ENCODE measurements at regions not wholly inside any gene's neighbourhood (a gene's known extent, or its start where the extent isn't known, plus 50 kb on each side); places are given as distances from the start of the nearest gene placed in this dataset.
A peak's percentile ranks its signal among the peaks of the same experiment; 100 is the strongest.

DNA sequence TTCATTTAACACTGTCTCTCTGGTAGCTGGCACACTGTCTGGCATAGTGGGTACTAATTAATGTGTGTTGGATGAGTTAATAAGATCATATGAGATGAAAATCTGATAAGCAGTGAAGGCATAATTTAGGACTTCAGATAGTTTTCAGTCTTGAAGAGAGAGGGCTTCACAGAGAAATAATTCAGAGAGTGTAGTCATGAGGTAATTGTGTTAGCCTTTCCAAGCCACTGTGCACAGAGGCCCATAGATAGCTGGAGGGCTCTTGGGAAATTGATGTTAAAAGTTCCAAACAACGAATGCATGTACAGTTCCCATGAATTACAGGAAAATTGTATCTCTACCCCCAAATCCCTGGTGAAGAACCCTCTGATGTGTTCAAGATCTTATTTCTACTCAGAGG, 133.8 kb upstream of the HMGA2 start:
- DNase-seq, result no peak
- no peaks in the 10 kb centered on the region for H3K4me1 ChIP-seq (ENCODE audit: insufficient read depth)
- intact Hi-C loops (cut with DNase I), result no loop called here
- TF ChIP-seq, protein P1, sequence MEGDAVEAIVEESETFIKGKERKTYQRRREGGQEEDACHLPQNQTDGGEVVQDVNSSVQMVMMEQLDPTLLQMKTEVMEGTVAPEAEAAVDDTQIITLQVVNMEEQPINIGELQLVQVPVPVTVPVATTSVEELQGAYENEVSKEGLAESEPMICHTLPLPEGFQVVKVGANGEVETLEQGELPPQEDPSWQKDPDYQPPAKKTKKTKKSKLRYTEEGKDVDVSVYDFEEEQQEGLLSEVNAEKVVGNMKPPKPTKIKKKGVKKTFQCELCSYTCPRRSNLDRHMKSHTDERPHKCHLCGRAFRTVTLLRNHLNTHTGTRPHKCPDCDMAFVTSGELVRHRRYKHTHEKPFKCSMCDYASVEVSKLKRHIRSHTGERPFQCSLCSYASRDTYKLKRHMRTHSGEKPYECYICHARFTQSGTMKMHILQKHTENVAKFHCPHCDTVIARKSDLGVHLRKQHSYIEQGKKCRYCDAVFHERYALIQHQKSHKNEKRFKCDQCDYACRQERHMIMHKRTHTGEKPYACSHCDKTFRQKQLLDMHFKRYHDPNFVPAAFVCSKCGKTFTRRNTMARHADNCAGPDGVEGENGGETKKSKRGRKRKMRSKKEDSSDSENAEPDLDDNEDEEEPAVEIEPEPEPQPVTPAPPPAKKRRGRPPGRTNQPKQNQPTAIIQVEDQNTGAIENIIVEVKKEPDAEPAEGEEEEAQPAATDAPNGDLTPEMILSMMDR (IDR thresholded peaks at IDR 0.05), result no peak
- no peak for TF ChIP-seq POLR2A (IDR thresholded peaks at IDR 0.05)
- TF ChIP-seq EP300 (IDR thresholded peaks at IDR 0.05), result no peak
- H3K4me3 ChIP-seq, result no peak overlapping the region
- H3K27ac ChIP-seq, result no peak overlapping the region
- no peaks in the 10 kb centered on the region for H3K9me3 ChIP-seq
- no peaks in the 10 kb centered on the region for H3K27me3 ChIP-seq
- WGBS, 3 donors, result 75 to 87% (median 85%) methylated on average over 1 of the region's 1 CpG
- no peaks in the 10 kb centered on the region for H3K36me3 ChIP-seq

DNA sequence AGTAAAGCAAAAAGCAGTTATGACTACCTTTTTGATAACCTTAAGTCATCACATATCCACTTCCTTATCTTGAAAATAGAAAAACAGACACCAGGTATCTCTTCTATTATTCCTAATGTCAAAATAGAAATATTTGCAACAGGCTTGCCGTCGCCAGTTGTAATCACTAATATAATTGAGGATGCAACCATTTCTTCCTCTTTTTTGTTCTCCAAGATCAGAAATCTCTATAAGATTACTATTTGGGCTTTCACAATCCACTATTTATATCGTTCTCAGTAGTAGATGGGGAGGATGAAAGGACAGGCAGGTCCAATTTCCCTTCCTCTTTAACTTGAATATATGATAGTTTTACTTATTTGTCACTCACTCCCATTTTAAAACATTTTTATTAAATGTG, 130.2 kb upstream of the HMGA2 start:
- H3K4me3 ChIP-seq, result no peak overlapping the region
- H3K9me3 ChIP-seq, result no peaks in the 10 kb centered on the region
- no peaks in the 10 kb centered on the region for H3K4me1 ChIP-seq (ENCODE audit: insufficient read depth)
- TF ChIP-seq EP300 (IDR thresholded peaks at IDR 0.05), result no peak
- TF ChIP-seq, protein P1 (IDR thresholded peaks at IDR 0.05), result no peak
- TF ChIP-seq POLR2A (IDR thresholded peaks at IDR 0.05), result no peak
- no peaks in the 10 kb centered on the region for H3K36me3 ChIP-seq
- DNase-seq, result no peak
- intact Hi-C loops (cut with DNase I), result no loop called here
- WGBS, 3 donors, result 63 to 72% (median 69%) methylated on average over 3 of the region's 3 CpGs
- H3K27me3 ChIP-seq, result no peaks in the 10 kb centered on the region
- no peak overlapping the region for H3K27ac ChIP-seq

DNA sequence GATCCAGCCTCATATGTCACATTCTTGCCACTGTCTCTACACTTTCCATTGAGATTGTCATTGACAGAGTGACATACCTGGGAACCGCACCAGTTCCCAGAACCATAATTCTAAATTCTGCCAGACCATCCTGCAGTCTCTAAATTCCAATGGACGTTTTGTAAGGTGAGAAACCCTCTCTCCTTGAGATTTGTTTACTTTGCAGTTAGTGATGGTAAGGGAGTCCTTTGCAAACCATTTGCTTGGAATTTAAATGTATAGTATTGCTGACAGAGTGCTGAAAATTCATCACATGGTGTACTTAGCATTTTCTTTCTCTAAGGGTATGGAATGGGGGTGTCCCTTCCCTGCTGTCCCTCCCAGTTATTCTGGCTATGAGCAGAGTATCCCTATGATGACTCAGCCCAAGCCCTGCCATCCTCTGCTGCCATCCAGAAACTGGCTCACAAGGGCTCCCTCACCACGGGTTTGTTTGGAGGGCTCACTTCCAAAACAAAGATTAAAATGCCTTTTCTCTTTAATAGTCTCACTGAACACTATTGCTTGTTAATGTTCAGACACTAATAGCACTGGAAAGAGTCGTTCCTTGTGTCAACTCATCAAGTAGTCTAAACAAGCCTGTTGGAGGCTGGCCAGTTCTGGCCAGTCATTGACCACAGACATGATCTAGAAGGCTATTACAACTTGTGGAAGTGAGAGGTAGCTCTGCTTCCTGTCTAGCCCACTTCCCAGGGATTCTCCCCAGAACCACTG, 129.0 kb upstream of the HMGA2 start:
- Histone ChIP-seq H3K9me3 (no peaks in the 10 kb centered on the region), H3K4me3 (no peak overlapping the region), H3K36me3 (no peaks in the 10 kb centered on the region), H3K27me3 (no peaks in the 10 kb centered on the region), H3K4me1 (ENCODE audit: insufficient read depth) (no peaks in the 10 kb centered on the region), H3K27ac (no peak overlapping the region)
- intact Hi-C loops (cut with DNase I), result no loop called here
- TF ChIP-seq, protein P1 (IDR thresholded peaks at IDR 0.05), result no peak
- TF ChIP-seq POLR2A (IDR thresholded peaks at IDR 0.05), result no peak
- TF ChIP-seq EP300 (IDR thresholded peaks at IDR 0.05), result no peak
- 29 to 33% (median 30%) methylated on average over 4 of the region's 4 CpGs for WGBS, 3 donors
- peak in 3 of 5 donors; percentile 23 to 41 (median 33) for DNase-seq

DNA sequence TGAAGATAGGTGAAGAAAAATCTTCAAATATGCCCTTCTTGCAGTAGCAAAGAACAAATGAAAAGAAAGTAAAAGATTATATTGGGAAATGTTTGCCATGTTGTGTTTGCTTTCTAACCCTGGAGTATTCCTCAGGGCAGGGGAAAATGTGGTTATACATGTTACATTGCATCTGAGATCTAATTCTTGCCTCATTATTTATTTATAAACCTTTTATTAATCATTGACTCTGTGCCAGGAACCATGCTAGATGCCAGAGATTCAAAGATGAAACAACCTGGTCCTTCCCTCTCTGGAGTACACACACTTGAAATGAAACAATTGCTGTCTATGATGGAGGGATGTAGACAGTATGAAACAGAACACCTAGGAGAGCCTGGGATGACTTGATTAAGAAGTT, 128.1 kb upstream of the HMGA2 start:
- H3K4me3 ChIP-seq, result no peak overlapping the region
- no peaks in the 10 kb centered on the region for H3K27me3 ChIP-seq
- H3K36me3 ChIP-seq, result no peaks in the 10 kb centered on the region
- no peaks in the 10 kb centered on the region for H3K9me3 ChIP-seq
- H3K4me1 ChIP-seq (ENCODE audit: insufficient read depth), result no peaks in the 10 kb centered on the region
- no peak overlapping the region for H3K27ac ChIP-seq
- no peak for DNase-seq
- TF ChIP-seq EP300 (IDR thresholded peaks at IDR 0.05), result no peak
- TF ChIP-seq, protein P1 (IDR thresholded peaks at IDR 0.05), result no peak
- no peak for TF ChIP-seq POLR2A (IDR thresholded peaks at IDR 0.05)
- intact Hi-C loops (cut with DNase I), result no loop called here
